ENCODE measurements at regions not wholly inside any gene's neighbourhood (a gene's known extent, or its start where the extent isn't known, plus 50 kb on each side); places are given as distances from the start of the nearest gene placed in this dataset.

- WGBS, 2 experiments (ENCODE audit: extremely low coverage in 1 of 2, insufficient coverage in 1 of 2, insufficient read length in 1 of 2, insufficient replicate concordance in 2 of 2, low coverage in 1 of 2, low lambda C conversion rate in 2 of 2, missing lambda C conversion rate in 1 of 2) = 81% methylated on average over 4 of the region's 4 CpGs; no CpG with 5 or more reads in 1 of the 2 experiments
- Histone ChIP-seq H3K9ac (replicated peaks in 1 of 4; ENCODE audit: extremely low read depth in 1 of 4, low read depth in 3 of 4, low read length in 3 of 4) (no peak overlapping the region), H4K91ac (replicated peaks; ENCODE audit: insufficient read length, low read length) (no peak overlapping the region), H3K56ac (replicated peaks; ENCODE audit: insufficient read length, low read depth, low read length) (no peak overlapping the region), H3K79me2 (ENCODE audit: control insufficient read depth in 1 of 2, insufficient read depth in 2 of 2, low read length in 2 of 2) (no peaks in the 10 kb centered on the region), H3K4me1 (replicated peaks in 1 of 4; ENCODE audit: control insufficient read depth in 3 of 4, insufficient read depth in 4 of 4, low read length in 3 of 4) (peaks cover 6 to 11% (median 9%) of the 10 kb centered on the region in 4 experiments; a peak in 5 of 7 replicates), H4K20me1 (replicated peaks in 1 of 2; ENCODE audit: control insufficient read depth in 1 of 2, insufficient read depth in 2 of 2, low read length in 2 of 2) (no peaks in the 10 kb centered on the region), H3K23ac (ENCODE audit: insufficient read length) (no peak overlapping the region), H4K8ac (ENCODE audit: extremely low read depth, insufficient read depth, low read length) (no peak overlapping the region), H3K27me3 (replicated peaks in 1 of 4; ENCODE audit: control insufficient read depth in 3 of 4, extremely low read depth in 1 of 4, insufficient read depth in 3 of 4, low read length in 3 of 4) (no peaks in the 10 kb centered on the region), H2BK20ac (ENCODE audit: low read length) (no peak overlapping the region), H2AFZ (ENCODE audit: low read length) (no peak overlapping the region; the same call in 1 of the 2 replicates), H2BK5ac (ENCODE audit: low read depth, low read length) (0 out of 2 replicates have a peak overlapping the region, but pooled peaks have one; percentile 55), H3K23me2 (ENCODE audit: low read depth, low read length) (no peaks in the 10 kb centered on the region), H2BK15ac (ENCODE audit: low read length) (no peak overlapping the region), H3K18ac (ENCODE audit: extremely low read depth, low read length) (no peak overlapping the region), H2BK120ac (replicated peaks; ENCODE audit: low read depth, low read length) (no peak overlapping the region), H3K4ac (replicated peaks; ENCODE audit: insufficient read length, low read depth, low read length) (no peak overlapping the region), H3K27ac (ENCODE audit: low read depth, low read length) (peak overlapping the region; percentile 51; the same call in 1 of the 2 replicates), H4K5ac (ENCODE audit: insufficient read length, low read depth, low read length) (no peak overlapping the region), H2BK12ac (ENCODE audit: low read depth, low read length) (no peak overlapping the region), H3K4me2 (ENCODE audit: insufficient read depth in 1 of 2, low read depth in 2 of 2, low read length in 2 of 2) (peak overlapping the region; percentile 10; a peak in 1 of 4 replicates), H3K4me3 (ENCODE audit: extremely low read depth in 1 of 4, insufficient read depth in 2 of 4, low read depth in 3 of 4, low read length in 4 of 4) (no peak overlapping the region), H3K36me3 (ENCODE audit: control insufficient read depth in 2 of 4, insufficient read depth in 4 of 4, low read length in 3 of 4) (no peaks in the 10 kb centered on the region), H2AK5ac (ENCODE audit: low read depth, low read length) (no peak overlapping the region), H3K79me1 (ENCODE audit: low read depth, low read length) (no peaks in the 10 kb centered on the region), H3K14ac (ENCODE audit: insufficient read length) (no peak overlapping the region), H3K9me3 (ENCODE audit: insufficient read depth in 2 of 2, low read depth in 1 of 2, low read length in 1 of 2) (no peaks in the 10 kb centered on the region)
- CTCF ChIA-PET (ENCODE audit: partially characterized antibody) = interaction anchor here (0.8 to 1.2 kb wide), 2 partner anchors 13 to 71 kb away, joined by 3 read pairs; no protein-coding TSS in a partner anchor
- FAIRE-seq = no peak
- DNase-seq (ENCODE audit: low read depth in 1 of 2, low spot score in 2 of 2) = no peak
- POLR2A ChIA-PET (ENCODE audit: partially characterized antibody) = interaction anchor here (0.6 to 1.3 kb wide), 9 partner anchors 8 to 1224 kb away, joined by 3 to 8 read pairs (median 3); no protein-coding TSS in a partner anchor
- no peak for TF ChIP-seq NRF1 (IDR thresholded peaks at IDR 0.05; ENCODE audit: low read depth, low read length)
These were observed 59.1 kb upstream of the PELI1 start for GRCh38 chr2:64203131-64203857.

Data from H1 (cell line).